HG02759 (cell line): ENCODE measurements at regions not wholly inside any gene's neighbourhood (a gene's known extent, or its start where the extent isn't known, plus 50 kb on each side); places are given as distances from the start of the nearest gene placed in this dataset.
"Not testable (repeated sequence)": the region's sequence is repeated elsewhere in the genome, so short reads cannot be mapped to it uniquely, and the experiment has no call there.

Experiments used
- ATAC-seq: cut with Tn5 transposase; IDR thresholded peaks from one replicate; pipeline ENCODE4 v1.9.1; 2021; ENCODE audit warnings: mild to moderate bottlenecking, moderate library complexity; ENCODE audit not compliant: unreplicated experiment

- ATAC-seq, result no peak
Observed at GRCh38 chr3:74145277-74145676, 469.2 kb downstream of the CNTN3 start.

GRCh38 chr3:74139648-74140047 is 474.8 kb downstream of the CNTN3 start:
- ATAC-seq, result no peak

GRCh38 chr3:74137790-74138189 is 476.7 kb downstream of the CNTN3 start:
- ATAC-seq, result no peak

- no peak for ATAC-seq
Observed at GRCh38 chr3:74135808-74136207, 478.7 kb downstream of the CNTN3 start.

- ATAC-seq, result no peak
Observed at GRCh38 chr3:74134831-74135230, 479.6 kb downstream of the CNTN3 start.

GRCh38 chr3:74131546-74132328 is 482.7 kb downstream of the CNTN3 start:
- not testable (repeated sequence) for ATAC-seq

- no peak for ATAC-seq
Observed at GRCh38 chr3:74129611-74130010, 484.8 kb downstream of the CNTN3 start.

- ATAC-seq, result no peak
Observed at GRCh38 chr3:74129056-74129455, 485.4 kb downstream of the CNTN3 start.

- ATAC-seq, result no peak
Observed at GRCh38 chr3:74127256-74127655, 487.2 kb downstream of the CNTN3 start.

GRCh38 chr3:74124782-74125181 is 489.7 kb downstream of the CNTN3 start:
- ATAC-seq, result no peak

GRCh38 chr3:74122281-74122680 is 492.2 kb downstream of the CNTN3 start:
- ATAC-seq, result no peak

- ATAC-seq, result no peak
Observed at GRCh38 chr3:74121761-74122160, 492.7 kb downstream of the CNTN3 start.

GRCh38 chr3:74119221-74119620 is 494.5 kb upstream of the PDZRN3 start:
- no peak for ATAC-seq

GRCh38 chr3:74115906-74116305 is 491.2 kb upstream of the PDZRN3 start:
- no peak for ATAC-seq

GRCh38 chr3:74107451-74107850 is 482.7 kb upstream of the PDZRN3 start:
- ATAC-seq, result no peak

- no peak for ATAC-seq
Observed at GRCh38 chr3:74106925-74107324, 482.2 kb upstream of the PDZRN3 start.

- no peak for ATAC-seq
Observed at GRCh38 chr3:74091204-74091603, 466.5 kb upstream of the PDZRN3 start.

GRCh38 chr3:74089814-74090213 is 465.1 kb upstream of the PDZRN3 start:
- ATAC-seq, result no peak

GRCh38 chr3:74080056-74080461 is 455.3 kb upstream of the PDZRN3 start:
- no peak for ATAC-seq

- ATAC-seq, result no peak
Observed at GRCh38 chr3:74075241-74075640, 450.5 kb upstream of the PDZRN3 start.

- ATAC-seq, result no peak
Observed at GRCh38 chr3:74074700-74075099, 450.0 kb upstream of the PDZRN3 start.

- ATAC-seq, result no peak
Observed at GRCh38 chr3:74067296-74067695, 442.6 kb upstream of the PDZRN3 start.

GRCh38 chr3:74066456-74066855 is 441.7 kb upstream of the PDZRN3 start:
- ATAC-seq, result no peak
